Natural killer cell (primary cell): ENCODE measurements at regions not wholly inside any gene's neighbourhood (a gene's known extent, or its start where the extent isn't known, plus 50 kb on each side); places are given as distances from the start of the nearest gene placed in this dataset.
A peak's percentile ranks its signal among the peaks of the same experiment; 100 is the strongest.

ENCODE experiments used
- ATAC-seq, 3 donors: fragments of 150-1000 bp in 2 of 3; fragments of 200-7000 bp in 1 of 3; cut with Tn5 transposase; 1 replicate in 1 of 3; 2 replicates in 2 of 3; pipeline ENCODE4 v1.10.0; 2021; ENCODE audit warnings: mild to moderate bottlenecking in 2 of 3, moderate library complexity in 2 of 3
- DNase-seq, 2 donors: peaks; one replicate each; pipeline versions ENCODE4 v3.0.0 to v3.0.0-alpha.2; 2013 to 2021; ENCODE audit warnings: mixed read lengths in 1 of 2
- H3K27ac ChIP-seq: one replicate; pipeline ENCODE4 v1.5.1; 2013; ENCODE audit warnings: mild to moderate bottlenecking, low read length
- H3K27me3 ChIP-seq: one replicate; pipeline ENCODE4 v1.6.1; 2013; ENCODE audit warnings: low read length; ENCODE audit not compliant: control insufficient read depth, insufficient read depth
- H3K36me3 ChIP-seq: one replicate; pipeline ENCODE4 v1.6.1; 2013; ENCODE audit warnings: low read length; ENCODE audit not compliant: control insufficient read depth, insufficient read depth
- H3K4me1 ChIP-seq: one replicate; pipeline ENCODE4 v1.6.1; 2013; ENCODE audit warnings: low read length; ENCODE audit not compliant: control insufficient read depth, insufficient read depth
- H3K4me3 ChIP-seq: one replicate; pipeline ENCODE4 v1.5.1; 2013; ENCODE audit warnings: low read length
- H3K9me3 ChIP-seq: one replicate; pipeline ENCODE4 v1.6.1; 2013; ENCODE audit warnings: low read length; ENCODE audit not compliant: control insufficient read depth, insufficient read depth
- H3K27ac Mint-ChIP-seq, 2 donors: one replicate each; pipeline ENCODE4 v1.8.0; 2022; ENCODE audit warnings: mild to moderate bottlenecking in 2 of 2, mixed read lengths in 2 of 2, moderate library complexity in 1 of 2
- H3K27me3 Mint-ChIP-seq, 2 donors: one replicate each; pipeline ENCODE4 v1.8.0; 2022; ENCODE audit warnings: low read depth in 2 of 2, mixed read lengths in 2 of 2
- H3K36me3 Mint-ChIP-seq: one replicate; pipeline ENCODE4 v1.8.0; 2022; ENCODE audit warnings: mixed read lengths
- H3K4me1 Mint-ChIP-seq, 2 donors: one replicate each; pipeline ENCODE4 v1.8.0; 2022; ENCODE audit warnings: mixed read lengths in 2 of 2
- H3K4me3 Mint-ChIP-seq: one replicate; pipeline ENCODE4 v1.8.0; 2022; ENCODE audit warnings: mild to moderate bottlenecking, moderate library complexity, mixed read lengths
- H3K9me3 Mint-ChIP-seq, 2 donors: one replicate each; pipeline ENCODE4 v1.8.0; 2022; ENCODE audit warnings: mixed read lengths in 2 of 2
- CTCF ChIP-seq: fragments of 200-600 bp; IDR thresholded peaks from one replicate; pipeline ENCODE4 v1.8.0; 2022; ENCODE audit warnings: antibody characterized with exemption
- WGBS: methylation state at CpG from one replicate; pipeline ENCODE4 v1.1.7; 2013; ENCODE audit warnings: missing lambda C conversion rate; ENCODE audit not compliant: insufficient coverage; 5-methylcytosine and 5-hydroxymethylcytosine counted together
- intact Hi-C: fragments of 100-400 bp; cut with micrococcal nuclease; formaldehyde crosslinking; loops from one replicate; pipeline ENCODE4 v1.14.2; 2022

- intact Hi-C loops: no loop called here
- Histone ChIP-seq H3K4me1 (no peaks in the 10 kb centered on the region), H3K27me3 (no peaks in the 10 kb centered on the region), H3K36me3 (no peaks in the 10 kb centered on the region), H3K27ac (no peak overlapping the region), H3K4me3 (no peak overlapping the region), H3K9me3 (no peaks in the 10 kb centered on the region)
- DNase-seq (no peak), ATAC-seq (no peak)
- Mint-ChIP-seq H3K36me3 (no peaks in the 10 kb centered on the region), H3K4me3 (no peak overlapping the region), H3K4me1 (no peaks in the 10 kb centered on the region), H3K27me3 (peaks cover 0 to 18% of the 10 kb centered on the region in 2 donors), H3K9me3 (no peaks in the 10 kb centered on the region), H3K27ac (no peak overlapping the region)
- no peak for TF ChIP-seq CTCF
- WGBS: 67% methylated on average over 8 of the region's 8 CpGs
Measured at GRCh38 chr1:29519788-29520110, 283.4 kb downstream of the PTPRU start.

GRCh38 chr1:29519108-29519787 is 282.9 kb downstream of the PTPRU start:
- Histone ChIP-seq H3K4me3 (no peak overlapping the region), H3K36me3 (no peaks in the 10 kb centered on the region), H3K4me1 (no peaks in the 10 kb centered on the region), H3K27me3 (no peaks in the 10 kb centered on the region), H3K9me3 (no peaks in the 10 kb centered on the region), H3K27ac (no peak overlapping the region)
- no peak for TF ChIP-seq CTCF
- ATAC-seq: no peak
- Mint-ChIP-seq H3K27me3 (peaks cover 0 to 21% of the 10 kb centered on the region in 2 donors), H3K27ac (no peak overlapping the region), H3K4me3 (no peak overlapping the region), H3K4me1 (no peaks in the 10 kb centered on the region), H3K9me3 (no peaks in the 10 kb centered on the region), H3K36me3 (no peaks in the 10 kb centered on the region)
- WGBS: 67% methylated on average over 9 of the region's 9 CpGs
- DNase-seq: peak in 1 of 2 donors; percentile 6
- intact Hi-C loops: no loop called here

GRCh38 chr1:29518183-29518835 is 282.0 kb downstream of the PTPRU start:
- Mint-ChIP-seq H3K27ac (no peak overlapping the region), H3K9me3 (no peaks in the 10 kb centered on the region), H3K27me3 (peaks cover 0 to 14% of the 10 kb centered on the region in 2 donors), H3K36me3 (no peaks in the 10 kb centered on the region), H3K4me1 (no peaks in the 10 kb centered on the region), H3K4me3 (no peak overlapping the region)
- DNase-seq (no peak), ATAC-seq (no peak)
- Histone ChIP-seq H3K27ac (no peak overlapping the region), H3K27me3 (no peaks in the 10 kb centered on the region), H3K9me3 (no peaks in the 10 kb centered on the region), H3K4me1 (no peaks in the 10 kb centered on the region), H3K36me3 (no peaks in the 10 kb centered on the region), H3K4me3 (no peak overlapping the region)
- 75% methylated on average over 5 of the region's 6 CpGs for WGBS
- no peak for TF ChIP-seq CTCF
- intact Hi-C loops: no loop called here
